Right lobe of liver (tissue), 6 donors: ENCODE measurements at regions not wholly inside any gene's neighbourhood (a gene's known extent, or its start where the extent isn't known, plus 50 kb on each side); places are given as distances from the start of the nearest gene placed in this dataset.

ENCODE experiments used
- ATAC-seq, 4 donors: fragments of 200-7000 bp; cut with Tn5 transposase; one replicate each; pipeline ENCODE4 v1.9.1; 2020; ENCODE audit warnings: mild to moderate bottlenecking in 4 of 4, moderate library complexity in 4 of 4
- DNase-seq, 3 donors: peaks; one replicate each; pipeline ENCODE4 v3.0.0-alpha.2; 2020
- H3K27ac ChIP-seq, 3 donors: fragments of 200-600 bp; one replicate each; pipeline ENCODE4 v1.8.0; 2022
- H3K27me3 ChIP-seq, 2 donors: fragments of 200-600 bp; one replicate each; pipeline ENCODE4 v1.8.0; 2022
- H3K36me3 ChIP-seq, 4 donors: fragments of 200-600 bp; sonication (generic) in 1 of 4; one replicate each; pipeline versions ENCODE4 v1.5.1 to v1.8.0; 2017 to 2022; ENCODE audit warnings: control low read depth in 1 of 4
- H3K4me1 ChIP-seq, 4 donors: fragments of 200-600 bp; sonication (generic) in 1 of 4; one replicate each; pipeline versions ENCODE4 v1.5.1 to v1.8.0; 2017 to 2022; ENCODE audit warnings: control low read depth in 1 of 4
- H3K4me3 ChIP-seq, 3 donors: fragments of 200-600 bp; one replicate each; pipeline ENCODE4 v1.8.0; 2022
- H3K9me3 ChIP-seq, 4 donors: fragments of 200-600 bp; sonication (generic) in 1 of 4; one replicate each; pipeline versions ENCODE4 v1.5.1 to v1.8.0; 2017 to 2022; ENCODE audit warnings: control low read depth in 1 of 4
- POLR2A ChIP-seq: fragments of 450-650 bp; IDR thresholded peaks from one replicate; pipeline ENCODE4 v1.6.1; 2017; ENCODE audit warnings: antibody characterized with exemption, mild to moderate bottlenecking
- WGBS: methylation state at CpG from one replicate; pipeline ENCODE4 v1.1.6; 2018; ENCODE audit warnings: low coverage, low lambda C conversion rate; ENCODE audit not compliant: insufficient coverage; ENCODE audit errors: missing lambda C conversion rate; 5-methylcytosine and 5-hydroxymethylcytosine counted together
- intact Hi-C, 2 donors: fragments of 100-400 bp; cut with DNase I; formaldehyde crosslinking; loops; one replicate each; pipeline versions ENCODE4 v1.11.2 to v1.14.1; 2022
- TF ChIP-seq, protein P1 (sequence below), 4 donors: fragments of 200-600 bp in 3 of 4; fragments of 450-650 bp in 1 of 4; IDR thresholded peaks; one replicate each; pipeline versions ENCODE4 v1.5.1 to v1.8.0; 2016 to 2022; ENCODE audit warnings: antibody characterized with exemption in 4 of 4, mild to moderate bottlenecking in 2 of 4
- donor health status: DM: no; HTN: yes; CAD: no.
- donor health status: DM: no; HTN: no; CAD: no.
- donor health status: DM: no; HTN: no; CAD: no.
- donor health status: DM: no; HTN: yes; CAD: no.
- donor health status: DM: no; HTN: yes; CAD: no.

DNA sequence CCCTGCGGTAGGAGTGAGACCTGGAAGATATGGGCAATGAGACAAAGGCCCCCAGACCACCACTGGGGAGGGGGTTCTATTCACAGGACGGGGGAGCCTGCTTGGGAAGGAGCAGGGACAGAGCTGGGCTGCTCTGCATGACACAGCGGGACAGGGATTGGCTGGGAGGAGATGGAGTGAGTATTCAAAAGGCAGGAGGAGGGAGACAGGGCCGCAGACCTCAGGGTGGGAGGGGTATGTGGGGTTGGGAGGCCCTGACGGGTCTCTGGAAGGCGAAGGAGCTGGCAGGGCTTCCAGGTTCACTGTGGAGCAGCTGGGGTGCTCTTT lies 60.8 kb upstream of the RPS6KA2 start:
- 23% methylated on average over 3 of the region's 6 CpGs for WGBS
- TF ChIP-seq, protein P1, sequence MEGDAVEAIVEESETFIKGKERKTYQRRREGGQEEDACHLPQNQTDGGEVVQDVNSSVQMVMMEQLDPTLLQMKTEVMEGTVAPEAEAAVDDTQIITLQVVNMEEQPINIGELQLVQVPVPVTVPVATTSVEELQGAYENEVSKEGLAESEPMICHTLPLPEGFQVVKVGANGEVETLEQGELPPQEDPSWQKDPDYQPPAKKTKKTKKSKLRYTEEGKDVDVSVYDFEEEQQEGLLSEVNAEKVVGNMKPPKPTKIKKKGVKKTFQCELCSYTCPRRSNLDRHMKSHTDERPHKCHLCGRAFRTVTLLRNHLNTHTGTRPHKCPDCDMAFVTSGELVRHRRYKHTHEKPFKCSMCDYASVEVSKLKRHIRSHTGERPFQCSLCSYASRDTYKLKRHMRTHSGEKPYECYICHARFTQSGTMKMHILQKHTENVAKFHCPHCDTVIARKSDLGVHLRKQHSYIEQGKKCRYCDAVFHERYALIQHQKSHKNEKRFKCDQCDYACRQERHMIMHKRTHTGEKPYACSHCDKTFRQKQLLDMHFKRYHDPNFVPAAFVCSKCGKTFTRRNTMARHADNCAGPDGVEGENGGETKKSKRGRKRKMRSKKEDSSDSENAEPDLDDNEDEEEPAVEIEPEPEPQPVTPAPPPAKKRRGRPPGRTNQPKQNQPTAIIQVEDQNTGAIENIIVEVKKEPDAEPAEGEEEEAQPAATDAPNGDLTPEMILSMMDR (IDR thresholded peaks at IDR 0.05), result no peak
- TF ChIP-seq POLR2A, result no peak

DNA sequence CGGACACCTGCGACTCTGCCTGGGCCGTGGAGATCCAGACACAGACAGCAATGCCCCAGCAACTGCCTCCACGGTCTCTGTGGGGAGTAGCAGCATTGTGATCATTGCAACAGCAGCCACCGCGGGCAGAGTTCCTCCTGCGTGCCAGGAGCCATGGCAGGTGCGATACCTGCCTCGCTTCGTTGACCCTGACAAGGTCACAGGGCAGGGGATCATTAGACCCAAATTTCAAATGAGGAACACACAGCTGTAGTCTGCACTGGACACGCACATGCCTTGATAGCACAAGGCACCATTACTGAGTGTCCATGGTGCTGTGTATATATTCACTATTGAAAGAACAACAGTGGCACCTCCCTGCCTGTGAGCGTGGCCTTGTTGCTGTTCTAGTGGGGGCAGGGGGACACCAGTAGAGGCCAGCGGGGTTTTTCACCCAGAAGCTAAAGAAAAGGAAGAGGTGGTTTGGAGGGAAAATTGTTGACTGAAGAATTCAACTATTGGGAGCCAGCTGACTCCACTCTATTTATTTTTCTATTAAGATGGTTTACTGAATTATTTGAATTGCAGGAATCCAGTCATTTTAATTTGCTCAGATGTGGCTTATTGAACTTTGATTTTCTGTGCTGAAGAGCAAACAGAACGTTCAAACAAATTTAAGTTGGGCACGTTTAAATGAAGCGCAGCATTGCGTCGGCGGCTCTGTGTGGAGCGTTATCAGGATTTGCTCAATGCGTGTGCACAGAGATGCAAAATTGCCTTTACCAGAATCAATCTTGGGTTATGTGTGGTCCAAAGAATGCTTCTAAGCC lies 60.2 kb upstream of the RPS6KA2 start:
- ATAC-seq, result peak in 2 of 4 donors; percentile 46 to 56
- DNase-seq, result no peak
- H3K4me3 ChIP-seq, result no peak overlapping the region
- intact Hi-C loops, result no loop called here
- H3K27me3 ChIP-seq, result no peaks in the 10 kb centered on the region
- no peak overlapping the region for H3K27ac ChIP-seq
- whole genome bisulfite sequencing, result 40% methylated on average over 14 of the region's 21 CpGs
- TF ChIP-seq, protein P1 (IDR thresholded peaks at IDR 0.05), result no peak
- H3K9me3 ChIP-seq, result no peaks in the 10 kb centered on the region
- H3K4me1 ChIP-seq, result no peaks in the 10 kb centered on the region
- H3K36me3 ChIP-seq, result no peaks in the 10 kb centered on the region

More for the DNA sequence above, 60.8 kb upstream of the RPS6KA2 start:
- H3K4me1 ChIP-seq, result no peaks in the 10 kb centered on the region
- ATAC-seq (no peak), DNase-seq (no peak)
- H3K36me3 ChIP-seq, result no peaks in the 10 kb centered on the region
- intact Hi-C loops, result no loop called here
- no peak overlapping the region for H3K4me3 ChIP-seq
- H3K27ac ChIP-seq, result no peak overlapping the region
- no peaks in the 10 kb centered on the region for H3K27me3 ChIP-seq
- no peaks in the 10 kb centered on the region for H3K9me3 ChIP-seq

DNA sequence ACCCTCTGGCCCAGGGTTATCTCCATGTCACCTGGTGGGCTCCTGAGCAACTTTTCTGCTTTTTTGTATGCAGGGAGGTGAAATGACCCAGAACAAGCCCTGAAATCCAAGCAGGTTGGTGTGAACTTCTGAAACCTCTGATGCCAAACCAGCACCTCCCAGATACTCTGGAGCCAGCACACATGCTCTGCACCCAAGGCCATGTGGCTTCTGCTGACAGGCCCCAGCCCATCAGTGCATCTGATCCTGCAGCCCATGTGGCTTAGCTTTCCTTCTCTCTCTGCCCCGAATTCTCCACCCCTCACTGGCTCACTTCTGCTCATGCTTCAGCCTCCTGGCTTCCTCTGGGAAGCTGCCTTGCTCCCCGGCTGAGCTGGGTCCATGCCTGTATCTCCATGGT lies 59.3 kb upstream of the RPS6KA2 start:
- Histone ChIP-seq H3K36me3 (no peaks in the 10 kb centered on the region), H3K27ac (no peak overlapping the region), H3K4me1 (no peaks in the 10 kb centered on the region), H3K9me3 (no peaks in the 10 kb centered on the region), H3K27me3 (no peaks in the 10 kb centered on the region), H3K4me3 (no peak overlapping the region)
- DNase-seq (no peak), ATAC-seq (no peak)
- intact Hi-C loops, result no loop called here
- WGBS, result 80% methylated on average over 2 of the region's 2 CpGs
- TF ChIP-seq, protein P1 (IDR thresholded peaks at IDR 0.05), result no peak
- TF ChIP-seq POLR2A, result no peak

DNA sequence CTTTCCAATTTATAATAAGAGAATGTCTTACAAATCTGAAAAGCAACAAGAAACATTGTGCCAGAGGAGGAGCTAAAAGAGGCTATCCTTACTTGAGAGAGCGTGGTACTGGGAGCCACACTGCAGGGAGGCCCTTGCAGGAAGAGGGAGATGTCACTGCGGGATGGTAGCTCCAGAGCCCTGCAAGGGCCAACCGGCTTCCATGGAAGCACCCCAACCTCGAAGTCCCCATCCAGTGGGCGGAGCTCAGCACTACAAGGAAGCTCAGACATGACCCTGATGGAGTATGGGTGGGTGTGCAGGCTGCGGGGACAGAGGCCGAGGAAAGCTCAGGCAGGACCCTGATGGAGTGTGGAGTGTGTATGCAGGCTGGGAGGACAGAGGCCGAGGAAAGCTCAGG lies 57.8 kb upstream of the RPS6KA2 start:
- no peak overlapping the region for H3K4me3 ChIP-seq
- H3K27ac ChIP-seq, result no peak overlapping the region
- 64% methylated on average over 5 of the region's 8 CpGs for WGBS
- no peaks in the 10 kb centered on the region for H3K9me3 ChIP-seq
- intact Hi-C loops, result no loop called here
- TF ChIP-seq, protein P1 (IDR thresholded peaks at IDR 0.05), result no peak
- no peak for TF ChIP-seq POLR2A
- H3K27me3 ChIP-seq, result no peaks in the 10 kb centered on the region
- no peak for DNase-seq
- H3K36me3 ChIP-seq, result no peaks in the 10 kb centered on the region
- ATAC-seq, result no peak
- H3K4me1 ChIP-seq, result no peaks in the 10 kb centered on the region

DNA sequence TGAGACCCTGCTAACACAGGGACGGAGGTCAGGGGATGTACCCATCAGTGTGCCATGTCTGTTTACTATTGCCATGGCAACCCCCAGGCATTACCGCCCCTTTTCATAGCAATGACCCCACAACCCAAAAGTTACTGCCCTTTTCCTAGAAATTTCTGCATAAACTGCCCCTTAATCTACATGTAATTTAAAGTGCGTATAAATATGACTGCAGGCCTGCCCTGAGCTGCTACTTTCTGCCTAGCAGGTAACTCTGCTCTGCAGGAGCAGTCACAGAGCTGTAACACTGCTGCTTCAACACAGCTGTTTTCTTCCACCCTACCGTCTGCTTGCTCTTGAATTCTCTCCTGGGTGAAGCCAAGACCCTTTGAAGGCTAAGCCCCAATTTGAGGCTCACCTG lies 57.1 kb upstream of the RPS6KA2 start:
- intact Hi-C loops, result no loop called here
- WGBS, result 84% methylated on average over 2 of the region's 4 CpGs

More for the DNA sequence above, 57.1 kb upstream of the RPS6KA2 start:
- Histone ChIP-seq H3K4me3 (no peak overlapping the region), H3K27me3 (no peaks in the 10 kb centered on the region), H3K9me3 (no peaks in the 10 kb centered on the region), H3K36me3 (no peaks in the 10 kb centered on the region), H3K4me1 (no peaks in the 10 kb centered on the region), H3K27ac (no peak overlapping the region)
- DNase-seq (no peak), ATAC-seq (no peak)
- TF ChIP-seq, protein P1 (IDR thresholded peaks at IDR 0.05), result no peak
- no peak for TF ChIP-seq POLR2A
